SW480 (cell line): ENCODE measurements at regions not wholly inside any gene's neighbourhood (a gene's known extent, or its start where the extent isn't known, plus 50 kb on each side); places are given as distances from the start of the nearest gene placed in this dataset.

Experiments
- DNase-seq: peaks from one replicate; pipeline ENCODE4 v3.0.0-alpha.2; 2016; ENCODE audit warnings: low spot score

DNA sequence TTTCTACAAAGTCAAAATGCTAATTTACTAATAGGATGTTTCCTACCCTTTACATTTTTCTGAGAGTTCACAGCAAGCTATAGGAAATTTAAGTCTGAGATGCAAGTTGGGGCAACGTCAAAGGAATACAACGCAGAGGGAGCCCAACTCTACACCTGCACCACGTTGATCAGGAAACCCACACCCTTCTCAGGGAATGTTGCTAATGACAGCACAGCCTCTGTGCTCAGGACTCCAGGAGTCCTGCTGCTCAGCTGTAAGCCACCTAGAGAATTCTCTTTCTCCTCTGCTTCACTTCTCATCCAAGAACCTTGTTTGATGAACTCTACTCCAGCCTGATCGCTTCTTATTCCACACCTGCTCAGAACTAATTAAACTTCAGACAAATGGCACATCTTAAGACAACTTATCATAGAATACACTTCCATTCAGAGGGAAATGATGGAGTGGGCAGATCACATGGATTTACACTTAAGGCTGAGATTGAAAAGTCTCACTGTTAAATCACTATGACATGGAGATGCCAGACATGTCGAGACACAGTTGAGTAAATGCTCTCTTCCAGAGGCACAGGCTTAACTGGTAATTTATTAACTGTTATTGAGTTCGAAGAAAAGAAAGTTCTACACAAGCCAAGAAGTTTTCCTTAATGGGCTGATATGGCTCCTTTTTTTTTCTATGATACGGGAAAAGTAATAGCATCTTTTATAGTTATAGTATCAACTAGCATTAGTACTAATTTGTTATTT, 811.6 kb upstream of the ARGLU1 start:
- no peak for DNase-seq

DNA sequence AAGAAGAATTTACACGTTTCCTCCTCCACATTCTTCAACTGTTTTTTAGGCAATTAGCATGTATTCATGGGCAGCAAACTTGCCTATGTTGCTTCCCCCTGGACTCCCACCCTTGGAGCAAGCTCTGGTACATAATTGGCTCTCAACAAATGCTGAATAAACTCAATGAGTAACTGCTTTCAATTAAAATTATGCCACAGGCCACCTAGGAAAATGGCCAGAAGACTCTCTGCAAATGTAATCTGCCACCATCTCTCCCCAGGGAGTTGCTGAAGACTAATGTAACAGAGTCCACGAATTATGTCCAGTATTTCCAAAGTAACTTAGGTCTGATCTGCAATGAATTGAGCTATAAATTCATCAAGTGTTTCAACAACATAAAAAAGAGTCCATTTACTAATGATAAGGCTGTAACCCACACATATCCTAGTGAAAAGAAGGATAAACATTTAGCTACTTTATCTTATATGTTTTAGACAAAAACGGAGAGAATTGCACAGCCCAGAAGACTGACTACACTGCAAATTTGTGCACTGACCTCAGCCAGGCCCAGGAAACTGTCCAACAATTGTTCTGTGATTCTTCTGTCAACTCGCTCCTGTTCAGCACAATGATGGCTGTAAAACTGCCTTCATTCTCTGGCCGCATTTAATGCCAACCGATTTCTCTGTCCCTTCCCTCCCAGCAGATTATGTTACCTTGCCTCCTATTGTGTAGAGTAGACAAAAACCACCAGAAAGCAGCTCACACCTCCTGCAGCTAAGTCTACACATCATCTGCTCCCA, 808.6 kb upstream of the ARGLU1 start:
- DNase-seq, result no peak

DNA sequence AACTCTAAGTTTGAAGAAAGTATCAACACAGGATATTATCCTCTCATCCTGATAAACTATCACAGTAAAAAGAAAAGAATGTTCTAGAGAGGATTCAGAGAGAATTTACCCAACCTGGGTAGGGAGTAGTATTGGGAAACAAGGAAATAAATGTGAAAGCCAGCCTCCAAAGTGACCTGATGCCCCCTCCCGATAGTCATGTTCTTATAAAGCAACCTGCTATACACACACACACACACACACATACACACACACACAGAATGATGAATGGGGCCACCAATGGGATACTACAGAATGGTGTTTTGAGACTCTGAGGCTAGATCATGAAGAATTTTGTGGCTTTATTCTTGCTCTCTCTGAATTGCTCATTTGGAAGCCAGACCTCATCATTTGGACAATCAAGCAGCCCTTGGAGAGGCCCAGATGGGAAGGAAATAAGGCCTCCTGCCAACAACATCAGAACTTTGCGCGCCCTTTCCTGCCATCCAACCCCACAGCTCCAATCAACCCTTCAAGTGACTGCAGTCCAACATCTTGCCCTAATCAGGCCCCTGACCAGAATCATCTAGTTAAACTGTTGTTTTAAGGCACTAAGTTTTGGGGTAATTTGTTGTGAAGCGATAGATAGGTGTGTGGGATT, 807.9 kb upstream of the ARGLU1 start:
- no peak for DNase-seq

DNA sequence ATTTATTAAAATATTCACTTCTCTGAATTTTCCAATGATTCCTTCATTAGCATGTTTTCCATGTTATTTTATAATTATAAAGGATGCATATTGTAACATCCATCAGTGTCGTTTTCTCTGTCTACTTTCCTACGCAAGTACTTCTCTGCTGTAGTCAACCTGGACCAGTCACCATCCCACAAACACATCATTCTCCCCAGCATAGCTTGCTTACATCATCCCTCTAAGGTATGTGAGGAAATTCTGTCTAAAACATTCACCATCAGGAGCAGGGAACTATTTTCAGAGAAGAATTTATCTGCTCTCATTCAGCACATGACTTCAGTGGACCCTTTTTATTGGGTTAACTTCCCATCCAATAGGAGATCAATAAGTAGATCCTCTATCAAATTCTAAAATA, 806.1 kb upstream of the ARGLU1 start:
- no peak for DNase-seq

DNA sequence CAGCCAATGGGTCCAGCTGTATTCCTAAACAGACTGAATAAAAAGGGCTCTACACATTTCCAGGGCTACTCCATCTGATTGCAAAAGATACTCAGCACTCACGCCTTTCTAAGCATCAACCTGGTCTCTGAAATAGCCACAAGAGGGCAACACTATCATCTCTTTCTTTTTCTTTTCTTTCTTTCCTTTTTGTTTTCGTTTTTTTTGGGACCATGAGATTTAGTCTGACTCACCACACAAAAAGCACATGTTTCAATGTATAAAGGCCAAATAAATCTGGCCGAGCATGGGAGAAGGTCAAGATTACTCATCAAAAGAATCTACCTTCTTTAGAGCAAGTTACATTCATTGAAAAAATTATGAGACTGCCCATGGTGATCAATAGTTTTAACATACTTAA, 805.6 kb upstream of the ARGLU1 start:
- peak; percentile 23 for DNase-seq

DNA sequence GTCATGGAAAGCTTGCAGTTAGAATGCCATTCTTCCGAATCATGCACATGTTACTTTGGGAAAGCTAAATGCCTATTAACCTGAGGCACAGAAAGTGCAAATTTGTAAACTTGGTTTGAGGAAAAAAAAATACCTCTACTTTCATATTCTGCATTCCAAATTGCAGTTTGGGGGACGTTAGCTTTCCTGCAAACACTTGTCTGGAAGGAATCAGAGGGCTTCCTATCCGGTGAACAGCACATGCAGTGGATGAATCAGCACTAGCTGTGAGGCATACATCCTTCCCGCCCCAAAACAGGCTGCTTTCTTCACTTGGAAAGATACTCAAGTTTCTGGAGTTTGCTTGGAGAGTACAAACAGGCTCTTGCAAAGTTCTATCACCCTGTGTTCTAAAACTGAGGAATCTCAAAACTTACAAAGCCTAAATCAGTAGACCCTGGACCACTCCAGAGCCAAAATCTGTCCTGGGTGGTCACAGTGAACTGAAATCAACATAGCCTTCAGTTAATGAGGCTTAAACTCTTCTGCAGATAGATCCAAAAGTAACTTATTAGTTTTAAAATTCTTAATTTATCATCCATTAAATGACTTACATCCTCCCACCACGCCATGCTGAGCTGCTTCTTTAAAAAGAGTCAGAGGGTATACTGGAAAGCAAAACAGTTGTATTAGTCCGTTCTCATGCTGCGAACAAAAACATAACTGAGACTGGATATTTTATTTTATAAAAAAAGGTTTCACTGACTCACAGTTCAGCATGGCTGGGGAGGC, 802.3 kb upstream of the ARGLU1 start:
- DNase-seq, result no peak

DNA sequence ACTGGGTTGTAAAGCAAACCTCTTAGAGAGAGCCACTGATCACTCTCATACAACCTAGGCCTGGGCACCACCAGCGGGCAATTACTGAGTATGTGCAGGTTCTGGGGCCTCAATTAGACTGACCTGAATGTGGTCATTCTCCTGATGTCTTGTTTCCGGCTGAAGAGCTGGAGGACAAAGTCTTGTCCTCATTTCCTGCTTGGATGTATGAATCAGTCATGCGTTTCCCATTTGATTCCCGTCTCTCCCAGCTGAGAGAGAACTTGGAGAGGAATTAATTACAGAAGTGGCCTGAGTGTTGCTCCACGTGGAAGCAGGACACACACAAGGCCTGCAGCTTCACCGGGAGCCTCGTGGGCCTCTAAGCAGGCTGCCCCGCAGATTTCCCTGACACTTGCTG, 799.3 kb upstream of the ARGLU1 start:
- DNase-seq, result no peak

DNA sequence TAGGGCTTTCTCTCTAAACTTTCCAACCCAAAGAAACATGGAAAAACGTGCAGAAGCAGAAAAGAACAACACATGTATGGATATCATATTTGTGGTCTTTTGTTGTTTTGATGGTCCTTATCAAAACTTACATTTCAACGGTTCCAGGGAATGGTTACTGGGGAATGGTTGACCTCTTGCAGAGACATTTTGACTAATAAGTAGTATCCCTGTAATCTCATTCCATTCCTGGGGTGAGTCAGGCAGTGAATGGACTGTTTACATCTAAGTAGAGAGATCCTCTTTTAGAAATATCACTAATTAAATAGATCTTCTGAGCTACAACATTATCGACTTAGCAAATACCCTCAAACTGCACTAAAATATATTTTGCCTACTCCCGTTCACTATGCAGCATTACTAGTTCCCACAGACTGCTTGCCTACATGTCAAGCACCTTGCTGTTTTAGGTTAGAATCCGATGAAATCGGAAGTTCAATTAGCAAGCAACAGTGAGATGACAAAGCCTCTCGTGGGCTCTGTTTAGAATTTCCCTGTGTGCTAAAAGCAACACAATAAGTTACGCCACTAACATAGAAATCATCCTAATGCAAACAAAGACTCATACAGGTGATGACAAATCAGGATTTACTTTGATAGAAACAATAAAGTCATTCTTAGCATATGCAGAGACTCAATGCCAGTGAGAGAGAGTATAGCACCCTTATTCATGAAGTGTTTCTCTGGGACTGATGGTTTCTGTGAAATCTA, 797.7 kb upstream of the ARGLU1 start:
- DNase-seq, result no peak

DNA sequence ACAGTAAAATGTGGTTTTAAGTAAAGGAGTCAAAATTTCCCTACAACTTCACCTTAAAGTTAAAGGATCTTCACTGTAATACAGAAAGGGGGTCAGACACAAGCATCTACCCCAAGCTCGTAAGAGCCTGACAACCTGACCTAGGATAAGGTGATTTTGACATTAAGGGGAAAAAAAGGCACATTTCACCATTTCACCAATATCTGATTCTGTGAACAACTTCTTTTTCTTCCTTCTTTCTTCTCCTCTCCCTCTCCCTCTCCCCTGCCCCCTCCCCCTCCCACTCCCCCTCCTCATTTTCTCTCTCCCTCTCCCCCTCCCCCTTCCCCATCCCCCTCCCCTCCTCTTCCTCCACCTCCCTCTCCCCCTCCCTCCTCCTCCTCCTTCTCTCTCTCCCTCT, 796.7 kb upstream of the ARGLU1 start:
- no peak for DNase-seq

DNA sequence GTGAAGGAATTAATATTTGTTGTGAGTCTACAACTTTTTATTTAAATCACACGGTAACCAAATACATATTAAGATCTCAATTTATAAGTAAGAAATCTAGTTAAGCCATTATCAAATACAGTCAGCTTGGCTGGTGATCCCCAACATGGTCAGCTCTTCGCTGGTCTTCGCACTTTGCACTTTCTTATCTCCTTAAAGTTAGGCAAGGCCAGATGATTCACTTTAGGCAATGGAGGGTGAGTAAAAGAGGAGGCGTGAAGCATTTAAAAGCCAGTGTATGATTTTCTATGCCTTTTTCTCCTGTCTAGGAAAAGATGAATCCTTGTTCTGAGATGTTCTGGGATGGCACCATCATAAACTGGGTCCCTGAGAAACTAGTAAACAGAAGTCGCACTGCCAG, 793.7 kb upstream of the ARGLU1 start:
- DNase-seq, result no peak

DNA sequence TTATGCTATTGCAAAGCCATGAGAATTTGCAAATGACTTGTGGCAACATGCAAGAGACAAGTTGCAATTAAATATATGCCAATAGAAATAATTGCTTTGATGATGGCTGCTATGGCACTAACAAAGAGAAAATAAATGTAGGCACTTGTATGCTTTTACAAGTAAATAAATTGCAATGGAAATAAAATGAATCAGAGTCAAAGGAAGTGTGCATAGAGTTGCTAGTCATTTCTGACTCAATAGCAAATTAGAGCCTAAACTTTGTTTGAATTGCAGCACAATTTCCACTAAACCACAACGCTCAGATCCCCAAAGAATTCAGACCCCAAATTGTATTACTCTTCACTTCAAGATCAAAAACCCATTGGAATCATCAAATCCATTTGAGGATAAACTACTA, 792.1 kb upstream of the ARGLU1 start:
- DNase-seq, result no peak

DNA sequence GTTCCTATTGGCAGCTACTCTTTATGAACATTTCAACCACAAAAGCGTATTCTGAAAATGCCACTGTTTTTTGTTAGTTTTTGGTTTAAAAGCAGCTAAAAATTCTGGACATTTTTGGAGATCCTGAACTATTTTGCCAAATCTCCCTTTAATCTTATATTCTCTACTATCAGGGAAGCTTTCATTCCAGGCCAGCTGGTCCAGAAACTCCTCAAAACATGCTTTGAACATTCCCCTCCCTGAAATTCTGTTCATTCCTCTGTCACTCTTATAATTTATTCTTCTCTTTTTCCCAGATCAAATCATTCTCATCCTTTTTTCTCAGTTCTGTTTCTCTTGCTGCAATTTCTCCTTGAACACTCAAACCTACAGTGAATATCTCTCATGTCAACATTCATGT, 790.9 kb upstream of the ARGLU1 start:
- no peak for DNase-seq

DNA sequence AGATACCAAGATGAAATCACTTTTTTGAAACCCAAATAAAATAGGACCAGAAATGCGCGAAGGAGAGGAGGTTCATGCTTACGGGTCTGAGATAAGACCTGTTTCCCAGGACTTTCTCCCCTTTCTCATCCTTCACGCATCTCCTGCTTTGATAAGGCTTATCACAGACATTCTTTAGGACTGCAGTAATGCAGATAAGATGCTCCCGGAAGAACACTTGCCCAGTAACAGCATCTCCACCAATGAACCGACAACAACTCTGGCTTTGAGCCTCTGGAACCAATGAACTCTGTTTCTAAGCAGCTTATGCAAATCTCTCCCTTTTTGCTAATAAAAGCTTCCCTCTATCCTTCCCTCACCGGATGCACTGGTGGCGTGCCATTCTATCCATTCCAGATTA, 783.4 kb upstream of the ARGLU1 start:
- no peak for DNase-seq

DNA sequence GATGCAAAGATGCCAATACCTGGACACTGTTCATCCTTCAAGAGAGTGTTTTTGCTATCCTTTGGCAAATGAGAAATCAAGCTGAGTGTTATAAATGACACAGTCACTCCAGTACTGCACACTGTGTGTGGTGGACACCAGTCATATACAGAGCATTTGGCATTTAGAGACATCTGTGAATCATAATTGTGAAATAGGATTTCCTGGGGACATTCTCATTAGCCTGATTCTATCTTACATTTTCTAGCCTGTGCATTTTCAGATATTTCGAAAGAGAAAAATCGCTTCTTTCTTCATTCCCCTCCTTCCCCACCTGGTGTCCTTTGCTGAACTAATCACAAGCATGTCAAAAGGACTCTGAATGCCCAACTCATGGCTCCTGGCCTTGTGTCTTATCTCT, 781.0 kb upstream of the ARGLU1 start:
- no peak for DNase-seq

DNA sequence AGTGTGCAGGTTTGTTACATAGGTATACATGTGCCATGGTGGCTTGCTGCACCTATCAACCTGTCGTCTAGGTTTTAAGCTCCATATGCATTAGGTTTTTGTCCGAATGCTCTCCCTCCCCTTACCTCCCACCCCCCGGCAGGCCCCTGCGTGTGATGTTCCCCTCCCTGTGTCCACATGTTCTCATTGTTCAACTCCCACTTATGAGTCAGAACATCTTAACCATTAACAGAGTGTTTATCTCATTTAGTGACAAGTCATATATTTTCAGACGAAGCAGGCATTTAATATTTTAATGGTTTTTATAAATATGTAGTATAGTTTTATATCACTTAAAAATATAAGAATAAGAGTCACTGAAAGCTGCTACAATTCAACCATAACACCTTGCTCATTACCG, 780.5 kb upstream of the ARGLU1 start:
- DNase-seq, result no peak

DNA sequence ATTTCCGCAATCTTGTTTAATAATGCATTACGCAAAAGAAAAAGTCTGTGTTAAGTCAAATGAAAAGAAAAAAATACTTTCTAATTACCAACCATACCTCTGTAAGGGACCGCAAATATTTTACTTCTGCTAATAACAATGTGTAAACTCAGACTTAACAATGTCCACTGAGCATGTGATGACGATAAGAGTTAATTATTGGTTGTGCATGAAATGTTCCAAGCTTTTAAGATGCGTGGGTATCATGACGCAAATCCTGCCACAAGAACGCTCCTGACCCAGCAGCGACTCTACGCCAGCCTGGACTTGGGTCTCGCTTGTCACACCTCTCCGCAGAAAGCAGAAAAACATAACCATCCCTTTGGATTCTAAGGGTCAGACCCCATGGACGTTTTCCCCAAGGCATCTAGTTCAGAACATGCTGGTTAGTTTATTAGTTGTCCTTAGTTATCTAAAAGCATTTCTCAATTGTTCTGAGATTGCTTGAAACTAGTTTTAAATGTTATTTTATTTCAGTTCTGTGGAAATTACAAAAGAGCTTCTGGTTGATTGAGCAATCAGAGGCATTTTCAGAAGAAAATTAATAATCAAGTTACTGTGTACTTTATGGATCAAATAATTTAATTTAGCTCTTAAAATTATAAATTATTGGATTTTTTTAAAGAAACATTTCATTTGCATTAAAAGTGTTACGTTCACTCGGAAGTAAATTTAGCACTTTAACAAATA, 779.9 kb upstream of the ARGLU1 start:
- no peak for DNase-seq

DNA sequence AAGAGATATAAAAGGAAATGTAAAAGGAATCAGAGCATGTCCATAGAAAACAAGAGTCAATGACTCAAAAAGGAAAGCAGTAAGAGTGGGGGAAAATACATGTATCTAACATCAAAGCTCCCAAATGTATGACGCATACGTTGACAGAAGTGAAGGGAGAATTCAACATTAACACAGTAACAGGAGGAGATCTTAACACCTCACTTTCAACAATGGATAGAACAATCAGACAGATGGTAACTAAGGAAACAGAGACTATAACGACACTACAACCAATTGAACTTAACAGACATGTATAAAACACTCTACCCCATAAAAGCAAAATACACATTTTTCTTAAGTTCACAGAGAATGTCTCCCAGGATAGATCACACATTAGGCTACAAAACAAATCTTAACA, 774.8 kb upstream of the ARGLU1 start:
- no peak for DNase-seq

DNA sequence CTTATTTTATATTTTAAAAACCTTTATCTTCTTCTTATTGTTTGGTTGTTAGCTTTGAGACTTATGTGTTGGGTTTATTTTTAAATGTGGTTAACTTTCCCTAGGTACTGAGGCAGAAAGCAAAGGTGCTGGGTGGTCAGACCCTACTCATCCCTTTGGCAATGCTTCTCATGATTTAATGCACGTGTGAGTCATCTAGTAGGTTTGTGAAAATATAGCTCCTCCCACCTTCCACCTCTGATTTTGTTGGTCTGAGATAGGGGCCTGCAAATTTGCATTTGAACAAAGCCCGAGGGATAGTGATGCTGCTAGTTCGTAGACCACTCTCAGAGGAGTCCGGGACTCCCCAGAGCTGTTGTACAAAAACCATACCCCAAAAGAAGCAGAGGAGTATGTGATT, 771.3 kb upstream of the ARGLU1 start:
- peak; percentile 16 for DNase-seq

DNA sequence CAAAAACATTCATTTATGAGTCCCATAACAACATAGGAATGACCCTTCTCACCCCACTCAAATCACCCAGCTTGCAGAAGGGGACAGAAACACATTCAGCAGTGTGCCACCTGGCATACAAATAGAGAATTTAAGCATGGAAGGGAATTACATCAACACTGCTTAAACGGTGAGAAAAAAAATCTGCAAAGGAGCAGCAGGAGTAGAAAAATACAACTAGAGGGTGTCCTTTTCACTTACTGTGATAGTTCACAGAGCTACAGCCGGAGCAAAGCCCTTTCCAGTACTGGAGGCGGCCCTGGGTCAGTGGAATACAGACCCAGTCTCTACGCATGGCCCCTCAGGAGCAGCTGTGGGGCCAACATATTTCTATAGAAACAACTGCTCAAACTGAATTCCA, 764.3 kb upstream of the ARGLU1 start:
- DNase-seq, result no peak

DNA sequence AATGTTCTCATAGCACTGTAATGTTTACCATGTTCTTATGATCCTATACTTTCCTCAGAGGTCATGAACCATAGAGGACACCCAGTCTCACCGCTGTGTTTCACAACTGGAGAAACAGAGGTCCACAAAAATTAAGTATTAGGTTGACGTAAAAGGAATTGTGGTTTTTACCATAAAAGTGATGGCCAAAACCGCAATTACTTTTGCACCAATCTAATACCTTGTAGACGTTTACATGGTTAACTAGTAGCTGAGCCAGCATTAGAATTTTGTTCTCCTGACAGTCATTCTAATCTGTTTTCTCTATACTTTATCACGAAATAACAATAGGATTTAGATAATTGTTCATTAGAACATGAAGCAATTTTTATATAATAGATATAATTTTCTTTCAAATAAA, 763.4 kb upstream of the ARGLU1 start:
- DNase-seq, result no peak

DNA sequence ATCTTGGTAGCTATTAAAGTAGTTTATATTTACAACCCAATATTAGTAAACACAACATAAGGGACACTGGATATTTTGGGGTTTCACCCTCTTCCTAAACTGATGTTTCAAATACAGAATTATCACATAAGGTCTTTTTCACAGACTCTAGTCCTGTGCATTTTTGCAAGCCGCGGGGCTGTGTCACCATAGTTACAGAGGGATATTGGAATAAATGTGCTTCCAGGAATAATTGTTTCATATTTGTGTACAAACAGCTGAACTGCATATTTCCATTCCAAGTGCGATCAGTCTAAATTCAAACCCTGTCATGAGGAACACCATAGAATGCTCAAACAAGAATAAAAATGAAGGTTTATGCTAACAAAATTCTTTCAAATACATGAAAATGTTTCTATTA, 762.5 kb upstream of the ARGLU1 start:
- DNase-seq, result no peak
